GM12892 (cell line): ENCODE measurements at regions not wholly inside any gene's neighbourhood (a gene's known extent, or its start where the extent isn't known, plus 50 kb on each side); places are given as distances from the start of the nearest gene placed in this dataset.
A peak's percentile ranks its signal among the peaks of the same experiment; 100 is the strongest.

Source experiments
- DNase-seq: peaks from one replicate; pipeline ENCODE4 v3.0.0; 2011; ENCODE audit not compliant: insufficient read length
- FAIRE-seq: peaks from 2 replicates; lab custom pipeline; 2011; peaks lifted over from hg19 to GRCh38; lab: Jason Lieb, UNC
- POLR2A ChIP-seq: IDR thresholded peaks from 2 replicates; pipeline ENCODE4 v1.6.1; 2011; ENCODE audit warnings: low read depth, low read length, control low read depth
- POLR2AphosphoS5 ChIP-seq: IDR thresholded peaks from 2 replicates; pipeline ENCODE4 v1.6.1; 2011; ENCODE audit warnings: low read depth, low read length, control low read depth
- TAF1 ChIP-seq: IDR thresholded peaks from 2 replicates; pipeline ENCODE4 v1.6.1; 2011; ENCODE audit warnings: low read depth, mild to moderate bottlenecking, control low read depth, low read length, borderline replicate concordance

DNA sequence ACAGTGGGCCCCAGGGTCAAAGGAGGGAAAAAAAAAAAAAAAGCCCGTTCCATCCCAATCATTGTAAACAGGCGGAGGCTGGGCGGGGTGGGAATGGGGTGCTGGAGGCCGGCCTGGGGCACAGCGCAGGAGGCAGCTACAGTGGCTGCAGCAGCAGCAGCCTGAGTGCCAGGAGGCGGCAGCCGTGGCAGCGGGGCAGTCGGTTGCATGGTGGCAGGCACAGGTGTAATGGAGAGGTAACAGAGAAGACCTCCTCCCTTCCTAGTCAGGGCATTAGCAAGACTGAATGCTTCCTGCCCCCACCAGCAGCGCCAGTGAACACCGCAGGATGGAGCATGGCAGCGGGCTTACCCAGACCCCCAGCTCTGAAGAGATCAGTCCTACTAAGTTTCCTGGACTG is 279.1 kb upstream of the TTC14 start:
- TF ChIP-seq POLR2AphosphoS5 = no peak
- no peak for TF ChIP-seq POLR2A
- TF ChIP-seq TAF1 = no peak
- DNase-seq (no peak), FAIRE-seq (no peak)

DNA sequence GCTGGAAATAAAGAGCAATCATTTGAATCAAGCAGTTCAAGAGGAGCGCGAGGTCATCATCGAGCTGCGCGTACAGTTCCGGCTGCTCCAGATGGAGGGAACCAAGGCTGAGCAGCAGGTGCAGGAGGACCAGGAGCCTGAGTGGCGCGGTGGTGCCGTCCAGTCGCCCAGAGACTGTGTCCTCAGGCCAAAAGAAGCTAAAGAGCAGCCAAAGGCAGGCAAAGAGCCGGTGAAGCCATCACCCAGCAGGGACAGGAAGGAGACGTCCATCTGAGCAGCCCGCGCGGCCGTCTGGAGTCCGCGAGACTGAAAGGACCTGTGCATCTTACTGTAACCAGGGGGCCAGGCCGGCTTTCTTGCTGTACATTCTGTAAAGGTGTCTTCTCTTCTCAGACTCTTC is 277.2 kb upstream of the TTC14 start:
- no peak for FAIRE-seq
- no peak for DNase-seq
- TF ChIP-seq POLR2A (no peak), TAF1 (no peak), POLR2AphosphoS5 (no peak)

DNA sequence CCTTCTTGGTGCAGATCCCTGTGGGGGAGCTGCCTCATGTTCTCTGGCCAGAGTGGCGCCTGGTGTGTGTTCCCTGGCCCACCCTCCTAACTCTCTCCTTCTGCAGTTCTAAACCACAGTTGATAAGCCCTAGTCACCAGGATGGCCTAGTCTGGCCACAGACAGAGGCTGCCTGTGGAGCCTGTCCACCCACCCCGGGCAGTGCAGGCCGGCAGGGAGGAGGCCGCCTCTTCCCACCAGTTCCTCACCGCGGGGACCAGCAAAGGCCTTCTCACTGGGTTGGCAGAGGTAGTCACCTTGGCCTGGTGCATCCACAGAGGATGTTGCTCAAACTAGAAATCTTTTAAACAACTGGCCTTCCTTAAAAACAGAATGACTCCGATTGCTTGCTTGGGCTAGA is 276.4 kb upstream of the TTC14 start:
- FAIRE-seq = no peak
- no peak for DNase-seq
- TF ChIP-seq POLR2AphosphoS5 = no peak
- TF ChIP-seq POLR2A = no peak
- no peak for TF ChIP-seq TAF1

DNA sequence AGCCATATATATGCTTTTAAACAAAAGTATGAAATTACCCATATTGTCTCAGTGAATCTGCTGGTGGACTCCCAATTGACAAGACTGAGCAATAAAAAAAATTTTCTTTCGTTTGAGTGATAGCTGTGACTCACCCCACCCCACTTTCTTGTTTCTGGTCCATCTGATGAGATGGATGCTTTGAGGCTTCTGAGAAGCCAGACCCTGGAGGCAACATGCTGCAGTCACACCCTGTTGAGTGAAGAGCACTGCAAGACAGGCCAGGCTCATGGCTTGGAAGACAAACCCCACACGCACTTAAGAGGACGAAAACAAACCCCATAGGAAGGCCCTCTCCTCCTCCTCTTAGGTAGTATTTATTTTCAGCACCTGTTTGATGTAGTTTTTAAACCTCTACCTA is 276.0 kb upstream of the TTC14 start:
- TF ChIP-seq POLR2A = no peak
- DNase-seq (no peak), FAIRE-seq (peak; percentile 38)

DNA sequence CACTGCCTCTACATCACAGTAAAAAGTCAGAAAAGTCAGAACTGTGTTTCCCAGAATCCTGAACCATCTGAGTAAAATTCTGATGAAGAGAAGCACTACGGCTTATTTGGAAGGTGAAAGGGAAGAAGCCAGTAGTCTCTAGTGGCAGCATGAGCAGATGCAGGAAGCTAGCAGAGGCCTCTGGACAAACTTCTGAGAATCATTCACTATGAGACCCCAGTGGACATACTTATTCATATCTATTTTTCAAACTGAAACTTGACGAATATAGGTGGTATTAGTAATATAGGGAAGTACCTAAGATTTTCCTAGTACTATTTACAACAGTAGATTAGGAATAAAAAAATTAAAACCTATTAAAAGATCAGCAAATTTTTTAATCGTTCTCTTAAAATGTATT is 272.8 kb upstream of the TTC14 start:
- no peak for TF ChIP-seq POLR2AphosphoS5
- TF ChIP-seq TAF1 = no peak
- TF ChIP-seq POLR2A = no peak
- DNase-seq = no peak
- FAIRE-seq = peak; percentile 54

DNA sequence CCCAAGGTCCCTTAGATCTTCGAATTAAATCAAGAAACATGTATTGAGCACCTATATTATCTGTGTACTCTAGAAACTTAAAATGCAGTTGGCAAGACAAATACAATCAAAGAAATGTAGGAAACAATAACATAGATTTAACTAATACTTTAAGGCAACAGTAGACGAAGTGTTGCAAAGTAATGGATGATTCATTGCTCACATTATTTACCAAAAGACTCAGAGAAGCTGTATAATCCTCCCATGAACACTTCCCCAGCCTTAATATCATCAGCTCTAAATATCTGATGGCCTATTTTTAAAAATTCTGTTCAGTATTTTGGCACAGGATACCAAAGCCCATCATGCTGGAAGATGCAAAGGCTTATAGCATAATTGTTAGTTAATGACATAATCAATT is 272.1 kb upstream of the TTC14 start:
- DNase-seq (no peak), FAIRE-seq (peak; percentile 50)
- no peak for TF ChIP-seq POLR2A
- no peak for TF ChIP-seq TAF1
- TF ChIP-seq POLR2AphosphoS5 = no peak

DNA sequence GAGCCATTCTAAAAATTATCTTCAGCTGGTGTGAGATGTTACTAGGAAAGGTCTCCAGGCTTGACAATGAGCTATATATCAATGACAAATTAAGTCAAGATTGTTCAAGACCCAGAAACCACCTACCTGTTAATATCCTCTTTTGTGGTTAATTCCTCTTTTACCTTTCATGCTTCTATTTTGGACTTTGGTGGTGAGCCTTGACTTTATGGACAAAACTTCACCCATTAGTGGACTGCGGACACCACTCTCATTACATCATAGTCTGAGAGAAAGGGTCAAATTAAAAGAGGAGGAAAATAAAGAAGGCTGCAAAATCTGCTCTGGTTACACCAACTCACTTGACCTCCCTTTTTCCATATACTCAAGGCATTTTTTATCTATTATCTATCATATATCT is 271.5 kb upstream of the TTC14 start:
- FAIRE-seq (no peak), DNase-seq (no peak)
- no peak for TF ChIP-seq POLR2AphosphoS5
- no peak for TF ChIP-seq POLR2A
- no peak for TF ChIP-seq TAF1

DNA sequence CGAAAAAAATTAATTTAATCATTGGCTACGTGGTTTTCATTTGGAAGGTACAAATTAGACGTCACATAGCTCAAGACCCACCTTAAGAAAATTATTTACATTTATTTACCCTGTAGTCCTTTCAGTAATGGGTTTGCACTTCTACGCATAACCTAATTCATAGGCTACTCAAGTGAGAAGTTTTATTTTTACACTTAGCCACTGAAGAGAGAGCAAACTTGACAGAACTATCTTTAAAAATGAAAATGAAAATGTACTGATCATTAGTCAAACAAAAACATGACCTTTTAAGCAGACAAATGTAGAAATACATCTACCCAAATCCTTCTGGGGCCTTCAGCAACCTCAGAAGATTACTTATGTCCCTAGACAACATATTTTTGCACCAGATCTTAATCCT is 269.4 kb upstream of the TTC14 start:
- FAIRE-seq = peak; percentile 51

DNA sequence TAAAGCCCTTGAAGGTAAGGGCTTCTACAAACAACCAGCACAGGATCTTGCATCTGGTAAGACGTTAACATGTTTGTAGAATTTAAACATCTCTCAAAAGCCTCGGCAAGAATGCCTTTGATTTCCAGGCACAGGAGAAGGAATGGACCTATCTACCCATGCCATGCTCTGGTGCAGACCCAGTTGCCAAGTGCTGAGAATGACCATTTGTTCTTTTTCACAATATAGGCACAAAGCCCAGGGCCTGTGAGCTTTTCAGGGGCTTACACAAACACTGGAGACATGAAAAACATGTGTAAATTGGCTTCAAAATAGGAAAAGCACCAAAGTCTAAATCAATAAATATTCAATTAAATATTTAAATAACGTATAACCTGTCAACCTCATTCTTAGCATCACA is 266.9 kb upstream of the TTC14 start:
- TF ChIP-seq TAF1 = no peak
- no peak for TF ChIP-seq POLR2A
- TF ChIP-seq POLR2AphosphoS5 = no peak
- FAIRE-seq (no peak), DNase-seq (no peak)

More for the DNA sequence above, 269.4 kb upstream of the TTC14 start:
- TF ChIP-seq POLR2A (no peak), TAF1 (no peak), POLR2AphosphoS5 (no peak)
- DNase-seq = no peak

DNA sequence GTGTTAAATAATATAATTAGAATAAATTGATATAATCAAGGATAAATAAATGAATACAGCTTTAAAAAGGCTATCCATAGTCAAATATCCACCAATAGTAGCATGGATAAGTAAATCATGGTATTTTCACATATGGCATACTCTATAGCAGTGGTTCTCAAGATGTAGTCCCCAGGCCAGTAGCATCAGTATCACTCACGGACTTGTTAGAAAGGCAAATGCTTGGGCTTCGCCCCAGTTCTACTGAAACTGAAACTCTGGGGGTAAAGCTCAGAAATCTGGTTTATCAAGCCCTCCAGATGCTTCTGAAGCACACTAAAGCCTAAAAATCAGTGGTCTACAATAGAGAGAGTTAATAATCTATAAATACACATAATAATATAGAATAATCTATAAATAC is 261.6 kb upstream of the TTC14 start:
- TF ChIP-seq TAF1 = no peak
- TF ChIP-seq POLR2A = no peak
- TF ChIP-seq POLR2AphosphoS5 = no peak
- FAIRE-seq = no peak
- no peak for DNase-seq

DNA sequence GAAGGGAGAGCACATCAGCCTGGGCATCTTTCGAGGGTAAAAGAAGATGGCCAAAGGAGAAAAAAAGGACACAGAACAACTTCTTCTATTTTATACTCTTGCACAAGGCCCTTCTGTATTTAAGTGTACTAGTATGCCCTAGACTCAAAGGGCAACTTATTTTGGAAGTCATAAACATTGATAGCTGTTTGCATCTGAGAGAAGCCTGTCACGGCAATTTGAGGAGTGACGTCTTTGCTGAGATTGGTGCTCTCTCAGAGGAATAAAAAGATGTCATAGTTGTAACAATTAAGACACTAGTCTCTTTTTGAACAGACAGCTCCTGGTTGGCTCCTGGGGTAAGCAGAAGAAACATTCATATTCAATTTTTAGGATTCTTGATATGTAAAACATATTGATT is 260.4 kb upstream of the TTC14 start:
- no peak for TF ChIP-seq POLR2AphosphoS5
- TF ChIP-seq POLR2A = no peak
- no peak for TF ChIP-seq TAF1
- FAIRE-seq (no peak), DNase-seq (no peak)

DNA sequence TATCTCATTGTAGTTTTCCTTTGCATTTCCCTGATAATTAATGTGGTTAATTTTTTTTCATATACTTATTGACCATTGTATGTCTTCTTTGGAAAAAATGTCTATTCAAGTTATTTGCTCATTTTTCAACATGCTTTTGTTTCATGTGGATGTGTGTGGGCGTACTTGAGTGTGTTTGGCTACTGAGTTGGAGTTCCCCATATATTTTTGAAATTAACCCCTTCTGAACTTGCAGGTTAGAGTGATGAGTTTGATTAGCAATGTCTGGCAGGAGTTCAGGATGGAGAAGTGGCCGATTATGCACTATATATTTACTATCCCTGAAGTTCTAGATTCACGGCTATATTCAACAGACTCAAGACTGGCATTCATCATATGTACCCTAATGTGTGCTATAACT is 250.4 kb upstream of the TTC14 start:
- no peak for DNase-seq
- TF ChIP-seq POLR2AphosphoS5 (no peak), TAF1 (no peak), POLR2A (no peak)
- FAIRE-seq = no peak

DNA sequence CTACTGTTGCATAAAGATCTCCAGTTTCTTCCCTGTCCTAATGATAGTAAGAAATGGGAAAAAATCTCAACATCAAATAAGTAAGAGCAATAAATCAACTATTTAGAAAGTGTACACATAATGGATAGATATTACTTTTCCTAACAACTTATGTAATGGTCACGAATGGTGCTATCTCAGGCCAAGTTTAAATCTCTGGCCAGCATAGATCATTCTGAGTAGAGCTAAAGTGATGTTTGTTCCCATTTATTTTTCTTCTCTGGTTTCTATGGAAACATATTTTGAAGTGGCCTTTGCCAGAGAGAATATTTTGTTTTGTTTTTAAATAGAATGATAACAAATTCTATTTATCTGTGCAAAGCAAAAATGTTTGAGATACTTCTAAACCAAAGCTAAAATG is 249.7 kb upstream of the TTC14 start:
- FAIRE-seq = no peak
- no peak for DNase-seq
- no peak for TF ChIP-seq POLR2A
- no peak for TF ChIP-seq POLR2AphosphoS5
- TF ChIP-seq TAF1 = no peak

DNA sequence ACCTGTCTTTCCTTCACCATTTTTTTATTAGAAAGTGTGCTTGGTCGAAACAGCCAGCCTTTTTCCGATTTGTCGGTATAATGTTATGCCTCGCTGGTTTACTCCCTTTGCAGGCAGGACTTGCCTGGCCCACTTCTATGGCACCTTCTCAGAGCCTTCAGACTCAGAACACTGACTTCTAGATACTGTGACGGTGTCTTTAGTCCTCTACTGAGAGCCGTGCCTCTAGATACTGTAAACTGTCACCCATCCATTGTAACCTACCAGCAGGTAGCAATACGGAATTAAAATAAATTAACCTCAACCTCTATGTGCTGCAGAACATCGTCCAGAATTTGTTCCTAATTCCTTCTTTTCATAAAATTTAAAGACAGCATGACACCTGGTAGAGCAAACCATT is 247.7 kb upstream of the TTC14 start:
- FAIRE-seq (no peak), DNase-seq (no peak)
- TF ChIP-seq TAF1 (no peak), POLR2AphosphoS5 (no peak)

DNA sequence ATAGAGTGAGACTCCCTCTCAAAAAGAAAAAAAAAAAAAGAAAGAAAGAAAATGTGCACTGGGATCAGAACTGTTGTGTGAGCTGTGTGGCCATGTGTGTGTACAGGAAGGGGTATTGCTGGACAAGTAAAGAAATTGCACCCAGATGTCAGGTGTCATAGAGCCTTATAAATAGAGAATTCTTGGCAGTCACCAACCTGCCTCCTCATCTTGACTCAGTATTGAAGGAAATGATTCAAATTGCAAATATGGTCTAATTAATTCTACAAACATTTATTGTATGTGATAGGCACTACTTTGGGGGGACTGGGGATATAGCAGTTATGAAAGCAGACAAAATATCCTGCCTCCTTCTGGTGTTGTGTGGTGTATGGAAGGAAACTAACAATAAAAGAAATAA is 243.8 kb upstream of the TTC14 start:
- FAIRE-seq (no peak), DNase-seq (no peak)
- no peak for TF ChIP-seq POLR2AphosphoS5
- no peak for TF ChIP-seq TAF1
- TF ChIP-seq POLR2A = no peak
